Glutamatergic neuron (in vitro differentiated cells): ENCODE measurements at regions not wholly inside any gene's neighbourhood (a gene's known extent, or its start where the extent isn't known, plus 50 kb on each side); places are given as distances from the start of the nearest gene placed in this dataset.

Source experiments
- DNase-seq: peaks from one replicate; pipeline ENCODE4 v3.0.0; 2022
- H3K27ac Mint-ChIP-seq: one replicate; pipeline ENCODE4 v1.8.0; 2020; ENCODE audit warnings: mild to moderate bottlenecking, mixed read lengths, inconsistent platforms; ENCODE audit not compliant: unreplicated experiment
- H3K27me3 Mint-ChIP-seq: one replicate; pipeline ENCODE4 v1.8.0; 2020; ENCODE audit warnings: mild to moderate bottlenecking, moderate library complexity, mixed read lengths, inconsistent platforms; ENCODE audit not compliant: unreplicated experiment
- H3K36me3 Mint-ChIP-seq: one replicate; pipeline ENCODE4 v1.8.0; 2020; ENCODE audit warnings: mild to moderate bottlenecking, mixed read lengths, inconsistent platforms; ENCODE audit not compliant: unreplicated experiment
- H3K4me1 Mint-ChIP-seq: one replicate; pipeline ENCODE4 v1.8.0; 2020; ENCODE audit warnings: mild to moderate bottlenecking, low read depth, mixed read lengths, inconsistent platforms; ENCODE audit not compliant: unreplicated experiment
- H3K4me3 Mint-ChIP-seq: one replicate; pipeline ENCODE4 v1.8.0; 2020; ENCODE audit warnings: mild to moderate bottlenecking, mixed read lengths, inconsistent platforms; ENCODE audit not compliant: unreplicated experiment
- H3K9me3 Mint-ChIP-seq: one replicate; pipeline ENCODE4 v1.8.0; 2020; ENCODE audit warnings: mild to moderate bottlenecking, moderate library complexity, mixed read lengths, inconsistent platforms; ENCODE audit not compliant: unreplicated experiment
- CTCF ChIP-seq: fragments of 200-600 bp; sonication (generic); IDR thresholded peaks from one replicate; pipeline ENCODE4 v1.5.0; 2021; ENCODE audit not compliant: partially characterized antibody, unreplicated experiment

- no peak for TF ChIP-seq CTCF
- Mint-ChIP-seq H3K4me3 (no peak overlapping the region), H3K27me3 (no peaks in the 10 kb centered on the region), H3K9me3 (no peaks in the 10 kb centered on the region), H3K4me1 (peaks cover 25% of the 10 kb centered on the region), H3K27ac (no peak overlapping the region), H3K36me3 (no peaks in the 10 kb centered on the region)
- DNase-seq, result no peak
These were observed 809.8 kb upstream of the NUDT12 start for GRCh38 chr5:104372376-104372775.

DNA sequence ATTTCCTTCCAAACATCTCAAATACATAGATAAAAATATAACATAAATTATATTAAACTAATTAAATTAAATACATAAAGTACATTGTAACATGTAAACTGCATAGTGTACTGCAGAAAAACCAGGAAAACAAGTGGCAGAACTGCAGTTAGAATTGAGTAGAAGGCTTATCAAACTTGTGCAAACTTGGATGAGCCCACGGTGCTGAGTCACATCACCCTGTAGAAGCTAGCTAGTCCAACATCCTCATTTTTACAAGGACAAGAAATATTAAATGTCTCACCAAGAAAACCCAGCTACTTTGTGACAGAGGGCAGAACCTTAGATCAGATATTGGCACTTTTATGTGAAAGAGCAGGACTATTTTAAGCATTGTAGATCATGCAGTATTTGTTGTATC is 807.9 kb upstream of the NUDT12 start:
- no peaks in the 10 kb centered on the region for H3K9me3 Mint-ChIP-seq
- no peak for DNase-seq
- H3K4me1 Mint-ChIP-seq, result peaks cover 15% of the 10 kb centered on the region
- TF ChIP-seq CTCF, result no peak
- no peaks in the 10 kb centered on the region for H3K27me3 Mint-ChIP-seq
- H3K36me3 Mint-ChIP-seq, result peaks cover 4% of the 10 kb centered on the region
- H3K27ac Mint-ChIP-seq, result no peak overlapping the region
- no peak overlapping the region for H3K4me3 Mint-ChIP-seq

DNA sequence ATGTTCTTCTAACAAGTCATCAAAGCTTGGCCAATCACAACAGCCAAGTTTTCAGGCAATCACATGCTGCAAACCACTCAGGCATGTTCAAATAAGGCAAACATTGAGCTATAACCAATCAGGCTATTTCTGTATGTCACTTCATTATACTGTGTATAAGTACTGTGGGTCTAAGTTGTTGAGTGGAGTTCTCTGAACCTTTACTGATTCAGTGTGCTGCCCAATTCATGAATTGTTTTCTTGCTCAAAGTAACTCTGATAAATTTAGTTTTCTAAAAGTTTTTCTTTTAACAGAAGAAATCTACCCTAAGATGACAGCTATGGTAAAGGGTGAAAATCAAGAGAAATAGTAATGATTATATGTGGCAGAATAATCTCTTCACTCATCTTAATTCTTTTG is 805.4 kb upstream of the NUDT12 start:
- H3K27me3 Mint-ChIP-seq, result no peaks in the 10 kb centered on the region
- no peak for TF ChIP-seq CTCF

GRCh38 chr5:104363567-104363966 is 801.0 kb upstream of the NUDT12 start:
- no peaks in the 10 kb centered on the region for H3K27me3 Mint-ChIP-seq
- H3K36me3 Mint-ChIP-seq, result peaks cover 4% of the 10 kb centered on the region
- no peak for TF ChIP-seq CTCF
- H3K4me3 Mint-ChIP-seq, result no peak overlapping the region
- no peaks in the 10 kb centered on the region for H3K9me3 Mint-ChIP-seq
- H3K4me1 Mint-ChIP-seq, result peaks cover 1% of the 10 kb centered on the region
- H3K27ac Mint-ChIP-seq, result no peak overlapping the region
- DNase-seq, result no peak

More for the DNA sequence above, 805.4 kb upstream of the NUDT12 start:
- H3K4me1 Mint-ChIP-seq, result peaks cover 2% of the 10 kb centered on the region
- H3K36me3 Mint-ChIP-seq, result peaks cover 4% of the 10 kb centered on the region
- DNase-seq, result no peak
- no peaks in the 10 kb centered on the region for H3K9me3 Mint-ChIP-seq
- H3K4me3 Mint-ChIP-seq, result no peak overlapping the region
- no peak overlapping the region for H3K27ac Mint-ChIP-seq

DNA sequence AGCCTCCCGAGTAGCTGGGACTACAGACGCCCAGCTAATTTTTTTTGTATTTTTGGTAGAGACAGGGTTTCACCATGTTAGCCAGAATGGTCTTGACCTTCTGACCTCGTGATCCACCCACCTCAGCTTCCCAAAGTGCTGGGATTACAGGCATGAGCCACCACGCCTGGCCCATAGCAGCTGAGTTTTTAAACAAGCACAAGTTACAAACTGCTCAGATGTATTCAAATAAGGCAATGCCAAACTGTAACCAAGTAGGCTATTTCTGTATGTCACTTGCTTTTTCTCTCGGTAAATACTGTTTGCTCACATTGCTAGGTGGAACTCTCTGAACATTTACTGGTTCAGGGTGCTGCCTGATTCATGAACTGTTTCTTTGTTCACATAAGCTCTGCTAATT is 799.3 kb upstream of the NUDT12 start:
- no peak overlapping the region for H3K4me3 Mint-ChIP-seq
- TF ChIP-seq CTCF, result no peak
- no peaks in the 10 kb centered on the region for H3K9me3 Mint-ChIP-seq
- peaks cover under 1% of the 10 kb centered on the region for H3K36me3 Mint-ChIP-seq
- DNase-seq, result no peak
- H3K27me3 Mint-ChIP-seq, result no peaks in the 10 kb centered on the region
- no peak overlapping the region for H3K27ac Mint-ChIP-seq
- peaks cover 1% of the 10 kb centered on the region for H3K4me1 Mint-ChIP-seq
